Hippocampal formation (tissue), 2 donors: ENCODE measurements at regions not wholly inside any gene's neighbourhood (a gene's known extent, or its start where the extent isn't known, plus 50 kb on each side); places are given as distances from the start of the nearest gene placed in this dataset.
"Not testable (repeated sequence)": the region's sequence is repeated elsewhere in the genome, so short reads cannot be mapped to it uniquely, and the experiment has no call there.

Source experiments
- DNase-seq, 2 donors: peaks; one replicate each; lab custom pipeline; 2025; lab: John Stamatoyannopoulos, UW

- no peak for DNase-seq
Observed at GRCh38 chr1:159641221-159641620, 53.6 kb downstream of the APCS start.

GRCh38 chr1:159646687-159647086 lies 59.1 kb downstream of the APCS start:
- peak in 1 of 2 donors; percentile 21 for DNase-seq

GRCh38 chr1:159647616-159648015 lies 60.0 kb downstream of the APCS start:
- no peak for DNase-seq

GRCh38 chr1:159652506-159652905 lies 61.9 kb downstream of the CRP start:
- DNase-seq = no peak

GRCh38 chr1:159653201-159653600 lies 61.2 kb downstream of the CRP start:
- no peak for DNase-seq

GRCh38 chr1:159657477-159657876 lies 56.9 kb downstream of the CRP start:
- DNase-seq = not testable (repeated sequence)
